Caco-2 (cell line): ENCODE measurements at regions not wholly inside any gene's neighbourhood (a gene's known extent, or its start where the extent isn't known, plus 50 kb on each side); places are given as distances from the start of the nearest gene placed in this dataset.

Experiments used
- BruUV-seq: library from RNA; stranded (reverse); fragments of 400-500 nt; replicated peaks from 2 replicates; lab custom pipeline; 2021; lab: Mats Ljungman, UMichigan
- CTCF ChIA-PET: fragments of 300-600 bp; sonication (Branson Sonifier 250); formaldehyde crosslinking; loops from one replicate; lab custom pipeline; 2022; ENCODE audit warnings: antibody characterized with exemption; lab: Charles Lee
- POLR2A ChIA-PET: fragments of 300-600 bp; sonication (Branson Sonifier 250); formaldehyde crosslinking; loops from one replicate; lab custom pipeline; 2022; ENCODE audit warnings: antibody characterized with exemption; lab: Charles Lee
- DNase-seq, 2 experiments: peaks; one replicate each; pipeline versions ENCODE4 v3.0.0 to v3.0.0-alpha.2; 2020 to 2022
- H3K27me3 ChIP-seq: replicated peaks from 2 replicates; pipeline ENCODE4 v1.6.0; 2011; ENCODE audit warnings: low read length; ENCODE audit not compliant: control insufficient read depth, insufficient read depth
- H3K36me3 ChIP-seq: 2 replicates; pipeline ENCODE4 v1.5.1; 2011; ENCODE audit warnings: low read length; ENCODE audit not compliant: control insufficient read depth, insufficient read depth
- H3K4me1 ChIP-seq: fragments of 250-450 bp; sonication (Bioruptor Pico); 2 replicates; pipeline ENCODE4 v1.5.1; 2020; ENCODE audit warnings: mild to moderate bottlenecking
- H3K4me3 ChIP-seq: 2 replicates; pipeline ENCODE4 v1.5.1; 2011; ENCODE audit warnings: low read depth, mild to moderate bottlenecking, control low read depth, low read length
- H3K9me3 ChIP-seq: fragments of 250-450 bp; sonication (Bioruptor Pico); 2 replicates; pipeline ENCODE4 v1.5.1; 2020; ENCODE audit warnings: mild to moderate bottlenecking, moderate library complexity
- H3K27ac Mint-ChIP-seq: one replicate; pipeline ENCODE4 v1.8.0; 2022; ENCODE audit warnings: mixed read lengths; ENCODE audit not compliant: unreplicated experiment
- H3K27me3 Mint-ChIP-seq: one replicate; pipeline ENCODE4 v1.8.0; 2022; ENCODE audit warnings: mixed read lengths; ENCODE audit not compliant: insufficient read depth, unreplicated experiment
- H3K36me3 Mint-ChIP-seq: one replicate; pipeline ENCODE4 v1.8.0; 2022; ENCODE audit warnings: mild to moderate bottlenecking, mixed read lengths; ENCODE audit not compliant: insufficient read depth, unreplicated experiment
- H3K4me1 Mint-ChIP-seq: one replicate; pipeline ENCODE4 v1.8.0; 2022; ENCODE audit warnings: low read depth, mixed read lengths; ENCODE audit not compliant: unreplicated experiment
- H3K4me3 Mint-ChIP-seq: one replicate; pipeline ENCODE4 v1.8.0; 2022; ENCODE audit warnings: mild to moderate bottlenecking, moderate library complexity, mixed read lengths; ENCODE audit not compliant: unreplicated experiment
- H3K9me3 Mint-ChIP-seq: one replicate; pipeline ENCODE4 v1.8.0; 2022; ENCODE audit warnings: mixed read lengths; ENCODE audit not compliant: unreplicated experiment
- CTCF ChIP-seq, 2 experiments: fragments of 200-600 bp in 1 of 2; IDR thresholded peaks; 1 replicate in 1 of 2; 2 replicates in 1 of 2; pipeline versions ENCODE4 v1.5.1 to v1.8.0; 2011 to 2022; ENCODE audit warnings: antibody characterized with exemption in 1 of 2, control low read depth in 1 of 2, inconsistent platforms in 1 of 2, low read depth in 1 of 2, low read length in 1 of 2, mild to moderate bottlenecking in 1 of 2, moderate library complexity in 1 of 2; ENCODE audit not compliant: insufficient read depth in 1 of 2, severe bottlenecking in 1 of 2, unreplicated experiment in 1 of 2
- intact Hi-C: fragments of 100-400 bp; cut with micrococcal nuclease; formaldehyde crosslinking; loops from one replicate; pipeline ENCODE4 v1.10.0; 2022; ENCODE audit not compliant: unreplicated experiment

- Histone ChIP-seq H3K36me3 (no peaks in the 10 kb centered on the region), H3K4me3 (no peak overlapping the region), H3K27me3 (no peaks in the 10 kb centered on the region), H3K4me1 (no peaks in the 10 kb centered on the region), H3K9me3 (0 out of 2 replicates have a peak, but pooled peaks cover 4% of the 10 kb centered on the region)
- no peaks in the 10 kb centered on the region for H3K4me1 Mint-ChIP-seq
- no peaks in the 10 kb centered on the region for H3K36me3 Mint-ChIP-seq
- intact Hi-C loops: no loop called here
- TF ChIP-seq CTCF (IDR thresholded peaks at IDR 0.05; ENCODE audit: insufficient read depth in 1 of 2, low read depth in 1 of 2, low read length in 1 of 2, severe bottlenecking in 1 of 2, unreplicated experiment in 1 of 2): no peak
- H3K27me3 Mint-ChIP-seq: peaks cover 20% of the 10 kb centered on the region
- ChIA-PET POLR2A (no interaction called here), CTCF (no interaction called here)
- no peak for DNase-seq
- BruUV-seq: no TSS peak
- peaks cover 9% of the 10 kb centered on the region for H3K9me3 Mint-ChIP-seq
- no peak overlapping the region for H3K27ac Mint-ChIP-seq
- H3K4me3 Mint-ChIP-seq: no peak overlapping the region
Measured at GRCh38 chr17:63378411-63379375, 67.4 kb downstream of the CYB561 start.

GRCh38 chr17:63379636-63380035 is 66.5 kb downstream of the CYB561 start:
- no peaks in the 10 kb centered on the region for H3K4me1 Mint-ChIP-seq
- BruUV-seq: no TSS peak
- TF ChIP-seq CTCF (IDR thresholded peaks at IDR 0.05; ENCODE audit: insufficient read depth in 1 of 2, low read depth in 1 of 2, low read length in 1 of 2, severe bottlenecking in 1 of 2, unreplicated experiment in 1 of 2): no peak
- H3K4me3 Mint-ChIP-seq: no peak overlapping the region
- ChIA-PET CTCF (no interaction called here), POLR2A (no interaction called here)
- H3K27me3 ChIP-seq: no peaks in the 10 kb centered on the region
- H3K36me3 Mint-ChIP-seq: no peaks in the 10 kb centered on the region
- DNase-seq: no peak
- 0 out of 2 replicates have a peak, but pooled peaks cover 4% of the 10 kb centered on the region for H3K9me3 ChIP-seq
- no peak overlapping the region for H3K4me3 ChIP-seq
- peaks cover 15% of the 10 kb centered on the region for H3K27me3 Mint-ChIP-seq
- H3K9me3 Mint-ChIP-seq: peaks cover 9% of the 10 kb centered on the region
- intact Hi-C loops: no loop called here
- H3K4me1 ChIP-seq: no peaks in the 10 kb centered on the region
- H3K27ac Mint-ChIP-seq: no peak overlapping the region
- H3K36me3 ChIP-seq: no peaks in the 10 kb centered on the region

GRCh38 chr17:63381101-63381729 is 64.9 kb downstream of the CYB561 start:
- Histone ChIP-seq H3K36me3 (no peaks in the 10 kb centered on the region), H3K4me3 (no peak overlapping the region), H3K9me3 (0 out of 2 replicates have a peak, but pooled peaks cover 4% of the 10 kb centered on the region), H3K4me1 (no peaks in the 10 kb centered on the region), H3K27me3 (no peaks in the 10 kb centered on the region)
- peaks cover 9% of the 10 kb centered on the region for H3K9me3 Mint-ChIP-seq
- CTCF ChIA-PET: interaction anchor here (0.6 kb wide), 1 partner anchor 54 kb away, joined by 3 read pairs; no protein-coding TSS in a partner anchor
- no peak for TF ChIP-seq CTCF (IDR thresholded peaks at IDR 0.05; ENCODE audit: insufficient read depth in 1 of 2, low read depth in 1 of 2, low read length in 1 of 2, severe bottlenecking in 1 of 2, unreplicated experiment in 1 of 2)
- no peak overlapping the region for H3K27ac Mint-ChIP-seq
- intact Hi-C loops: no loop called here
- H3K4me1 Mint-ChIP-seq: no peaks in the 10 kb centered on the region
- peaks cover 14% of the 10 kb centered on the region for H3K27me3 Mint-ChIP-seq
- POLR2A ChIA-PET: no interaction called here
- no peaks in the 10 kb centered on the region for H3K36me3 Mint-ChIP-seq
- H3K4me3 Mint-ChIP-seq: no peak overlapping the region
- no TSS peak for BruUV-seq
- DNase-seq: no peak
